ENCODE measurements at regions not wholly inside any gene's neighbourhood (a gene's known extent, or its start where the extent isn't known, plus 50 kb on each side); places are given as distances from the start of the nearest gene placed in this dataset.

DNA sequence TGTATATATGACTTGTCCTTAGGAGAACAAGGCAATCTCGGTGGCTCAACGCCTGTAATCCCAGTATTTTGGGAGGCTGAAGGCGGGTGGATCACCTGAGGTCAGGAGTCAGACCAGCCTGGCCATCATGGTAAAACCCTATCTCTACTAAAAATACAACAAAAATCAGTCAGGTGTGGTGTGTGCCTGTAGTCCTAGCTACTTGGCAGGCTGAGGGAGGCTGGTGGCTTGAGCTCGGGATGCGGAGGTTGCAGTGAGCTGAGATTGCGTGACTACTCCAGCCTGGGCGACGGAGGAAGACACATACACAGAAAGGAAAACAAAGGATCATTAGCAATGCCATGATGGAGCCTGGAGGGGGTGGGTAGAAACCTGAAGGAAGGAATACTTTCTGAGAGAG, 166.6 kb upstream of the RREB1 start:
- H3K4me3 ChIP-seq (ENCODE audit: low read depth, low read length), result no peak overlapping the region
- TF ChIP-seq CTCF (IDR thresholded peaks at IDR 0.05; ENCODE audit: low read depth, low read length), result no peak

GRCh38 chr6:6942091-6942490, 165.7 kb upstream of the RREB1 start:
- no peak overlapping the region for H3K4me3 ChIP-seq (ENCODE audit: low read depth, low read length)
- TF ChIP-seq CTCF (IDR thresholded peaks at IDR 0.05; ENCODE audit: low read depth, low read length), result no peak

- H3K4me3 ChIP-seq (ENCODE audit: low read depth, low read length), result no peak overlapping the region
- TF ChIP-seq CTCF (IDR thresholded peaks at IDR 0.05; ENCODE audit: low read depth, low read length), result no peak
Measured at GRCh38 chr6:6942831-6943230, 164.9 kb upstream of the RREB1 start.

DNA sequence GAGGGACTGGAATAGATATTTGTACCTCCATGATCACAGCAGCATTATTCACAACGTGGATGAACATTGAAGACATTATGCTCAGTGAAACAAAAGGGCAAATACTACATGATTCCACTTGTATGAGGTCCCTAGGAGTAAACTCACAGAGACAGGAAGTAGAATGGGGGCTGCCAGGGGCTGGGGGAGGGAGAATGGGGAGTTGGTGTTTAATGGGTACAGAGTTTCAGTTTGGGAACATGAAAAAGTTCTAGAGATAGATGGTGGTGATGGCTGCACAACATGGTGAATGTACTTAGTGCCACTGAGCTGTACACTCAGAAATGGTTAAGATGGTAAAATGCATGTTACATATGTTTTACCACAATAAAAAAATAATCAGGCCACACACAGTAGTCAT, 164.3 kb upstream of the RREB1 start:
- no peak overlapping the region for H3K4me3 ChIP-seq (ENCODE audit: low read depth, low read length)
- no peak for TF ChIP-seq CTCF (IDR thresholded peaks at IDR 0.05; ENCODE audit: low read depth, low read length)

GRCh38 chr6:6946206-6947155, 161.3 kb upstream of the RREB1 start:
- no peak overlapping the region for H3K4me3 ChIP-seq (ENCODE audit: low read depth, low read length)
- no peak for TF ChIP-seq CTCF (IDR thresholded peaks at IDR 0.05; ENCODE audit: low read depth, low read length)

DNA sequence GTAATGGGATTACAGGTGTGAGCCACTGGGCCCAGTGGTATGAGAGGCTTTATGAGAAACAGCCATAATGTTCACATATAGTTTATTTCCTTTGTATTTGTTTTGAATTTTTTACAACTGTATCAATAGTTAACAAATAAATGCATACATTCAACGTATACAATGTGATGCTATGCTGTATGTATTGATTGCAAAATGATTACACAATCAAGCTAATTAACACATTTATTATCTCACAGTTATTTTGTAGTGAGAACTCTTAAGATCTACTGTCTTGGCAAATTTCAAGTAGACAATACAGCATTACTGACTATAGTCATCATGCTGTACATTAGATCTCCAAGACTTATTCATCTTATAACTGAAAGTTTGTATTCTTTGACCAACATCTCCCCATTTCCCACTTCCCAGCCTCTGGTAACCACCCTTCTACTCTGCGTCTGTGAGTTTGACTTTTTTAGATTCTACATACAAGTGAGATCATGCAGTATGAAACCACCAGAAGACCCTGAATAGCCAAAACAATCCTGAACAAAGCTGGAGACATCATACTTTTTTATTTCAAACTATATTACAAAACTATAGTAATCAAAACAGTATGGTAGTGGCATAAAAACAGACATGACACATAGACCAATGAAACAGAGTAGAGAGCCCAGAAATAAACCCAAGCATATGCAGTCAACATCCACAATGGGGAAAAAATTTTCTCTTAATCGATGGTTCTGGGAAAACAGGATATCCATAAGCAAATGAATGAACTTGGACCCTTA, 157.2 kb upstream of the RREB1 start:
- TF ChIP-seq CTCF (IDR thresholded peaks at IDR 0.05; ENCODE audit: low read depth, low read length), result no peak
- H3K4me3 ChIP-seq (ENCODE audit: low read depth, low read length), result no peak overlapping the region

DNA sequence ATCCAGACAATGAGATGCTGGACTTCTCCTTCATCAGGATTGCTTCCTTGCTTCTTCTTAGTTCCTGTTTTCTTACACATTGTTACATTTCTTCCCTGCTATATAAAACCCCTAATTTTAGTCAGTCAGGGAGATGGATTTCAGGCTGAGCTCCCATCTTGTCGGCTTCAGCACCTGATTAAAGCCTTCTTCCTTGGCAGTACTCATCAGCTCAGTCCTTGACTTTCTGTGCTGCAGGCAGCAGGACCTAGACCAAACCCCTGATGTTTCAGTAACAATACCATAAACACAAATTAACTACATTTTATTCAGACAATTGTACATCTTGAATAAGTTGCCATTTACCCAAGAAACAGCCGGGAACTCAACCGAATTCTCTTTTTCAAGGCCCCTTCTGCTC, 156.4 kb upstream of the RREB1 start:
- TF ChIP-seq CTCF (IDR thresholded peaks at IDR 0.05; ENCODE audit: low read depth, low read length), result no peak

More for the DNA sequence above, 156.4 kb upstream of the RREB1 start:
- no peak overlapping the region for H3K4me3 ChIP-seq (ENCODE audit: low read depth, low read length)

All from WI38 (cell line).